Keratinocyte (primary cell): ENCODE measurements at regions not wholly inside any gene's neighbourhood (a gene's known extent, or its start where the extent isn't known, plus 50 kb on each side); places are given as distances from the start of the nearest gene placed in this dataset.

Source experiments
- EZH2 ChIP-seq: IDR thresholded peaks from one replicate; pipeline ENCODE4 v1.6.1; 2012; ENCODE audit warnings: inconsistent platforms, mild to moderate bottlenecking, low read length, moderate library complexity
- TF ChIP-seq, protein P1 (sequence below), 3 experiments: IDR thresholded peaks in 1 of 3; conservative IDR thresholded peaks in 1 of 3; optimal IDR thresholded peaks in 1 of 3; 2 replicates in 2 of 3; 3 replicates in 1 of 3; pipeline versions ENCODE3 to v1.5.1; 2011; ENCODE audit warnings: low read length in 3 of 3, mild to moderate bottlenecking in 3 of 3, moderate library complexity in 2 of 3, control low read depth in 1 of 3, inconsistent platforms in 1 of 3; ENCODE audit not compliant: insufficient read depth in 2 of 3; ENCODE audit errors: extremely low read depth in 1 of 3

DNA sequence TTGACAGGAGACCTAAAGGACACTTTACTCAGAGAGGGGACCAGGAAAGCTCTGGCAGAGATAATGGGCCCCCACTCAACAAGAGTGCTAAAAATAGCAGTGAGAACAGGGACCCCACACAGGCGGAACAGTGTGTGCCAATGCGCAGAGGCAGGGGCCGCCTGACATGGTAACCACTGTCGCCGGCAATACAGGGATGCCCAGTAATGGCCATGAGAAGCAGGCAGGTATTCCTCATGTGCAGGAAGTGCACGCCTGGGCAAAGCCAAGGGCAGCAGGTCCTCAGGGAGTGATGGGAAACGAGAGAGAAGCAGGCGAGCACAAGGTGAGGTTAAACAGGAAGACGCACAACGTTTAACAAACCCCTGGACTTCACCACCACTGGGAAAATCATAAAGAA lies 757.1 kb downstream of the LIG4 start:
- TF ChIP-seq, protein P1, sequence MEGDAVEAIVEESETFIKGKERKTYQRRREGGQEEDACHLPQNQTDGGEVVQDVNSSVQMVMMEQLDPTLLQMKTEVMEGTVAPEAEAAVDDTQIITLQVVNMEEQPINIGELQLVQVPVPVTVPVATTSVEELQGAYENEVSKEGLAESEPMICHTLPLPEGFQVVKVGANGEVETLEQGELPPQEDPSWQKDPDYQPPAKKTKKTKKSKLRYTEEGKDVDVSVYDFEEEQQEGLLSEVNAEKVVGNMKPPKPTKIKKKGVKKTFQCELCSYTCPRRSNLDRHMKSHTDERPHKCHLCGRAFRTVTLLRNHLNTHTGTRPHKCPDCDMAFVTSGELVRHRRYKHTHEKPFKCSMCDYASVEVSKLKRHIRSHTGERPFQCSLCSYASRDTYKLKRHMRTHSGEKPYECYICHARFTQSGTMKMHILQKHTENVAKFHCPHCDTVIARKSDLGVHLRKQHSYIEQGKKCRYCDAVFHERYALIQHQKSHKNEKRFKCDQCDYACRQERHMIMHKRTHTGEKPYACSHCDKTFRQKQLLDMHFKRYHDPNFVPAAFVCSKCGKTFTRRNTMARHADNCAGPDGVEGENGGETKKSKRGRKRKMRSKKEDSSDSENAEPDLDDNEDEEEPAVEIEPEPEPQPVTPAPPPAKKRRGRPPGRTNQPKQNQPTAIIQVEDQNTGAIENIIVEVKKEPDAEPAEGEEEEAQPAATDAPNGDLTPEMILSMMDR (optimal IDR thresholded peaks at IDR 0.05 in 1 of 3, IDR thresholded peaks at IDR 0.05 in 1 of 3, conservative IDR thresholded peaks at IDR 0.05 in 1 of 3; ENCODE audit: extremely low read depth in 1 of 3, insufficient read depth in 2 of 3, low read length in 3 of 3), result no peak
- no peak for TF ChIP-seq EZH2
